Panc1 (cell line): ENCODE measurements at regions not wholly inside any gene's neighbourhood (a gene's known extent, or its start where the extent isn't known, plus 50 kb on each side); places are given as distances from the start of the nearest gene placed in this dataset.

Experiments
- ATAC-seq: fragments of 200-7000 bp; cut with Tn5 transposase; 2 replicates; pipeline ENCODE4 v1.9.1; 2020; ENCODE audit warnings: mild to moderate bottlenecking, moderate library complexity
- BruUV-seq: library from RNA; stranded (reverse); fragments of 400-500 nt; replicated peaks from 2 replicates; lab custom pipeline; 2021; lab: Mats Ljungman, UMichigan
- CTCF ChIA-PET: fragments of 300-600 bp; sonication (Branson Sonifier 250); formaldehyde crosslinking; loops from one replicate; lab custom pipeline; 2022; ENCODE audit warnings: antibody characterized with exemption; lab: Charles Lee
- POLR2A ChIA-PET: fragments of 300-600 bp; sonication (Branson Sonifier 250); formaldehyde crosslinking; loops from one replicate; lab custom pipeline; 2022; ENCODE audit warnings: antibody characterized with exemption; lab: Charles Lee
- DNase-seq: peaks from one replicate; pipeline ENCODE4 v3.0.0-alpha.2; 2010; ENCODE audit warnings: low read depth, low spot score
- H3K27ac ChIP-seq: 2 replicates; pipeline ENCODE4 v1.5.1; 2011; ENCODE audit warnings: mild to moderate bottlenecking, low read length, inconsistent platforms
- H3K27me3 ChIP-seq: fragments of 200-500 bp; sonication (Bioruptor generic); 2 replicates; pipeline ENCODE4 v1.6.0; 2014; ENCODE audit warnings: low read length, inconsistent platforms; ENCODE audit not compliant: control insufficient read depth, insufficient read depth
- H3K36me3 ChIP-seq: fragments of 200-500 bp; sonication (Bioruptor generic); 2 replicates; pipeline ENCODE4 v1.5.1; 2014; ENCODE audit warnings: inconsistent platforms, mild to moderate bottlenecking, low read length, moderate library complexity; ENCODE audit not compliant: control insufficient read depth, insufficient read depth
- H3K4me1 ChIP-seq: 2 replicates; pipeline ENCODE4 v1.5.1; 2011; ENCODE audit warnings: inconsistent platforms, mild to moderate bottlenecking, low read length, moderate library complexity; ENCODE audit not compliant: control insufficient read depth, insufficient read depth
- H3K4me3 ChIP-seq, 2 experiments: 2 replicates each; pipeline ENCODE4 v1.5.1; 2011 to 2012; ENCODE audit warnings: low read depth in 2 of 2, low read length in 2 of 2, mild to moderate bottlenecking in 2 of 2, inconsistent platforms in 1 of 2, moderate library complexity in 1 of 2
- H3K9me3 ChIP-seq: fragments of 200-500 bp; sonication (Bioruptor generic); 2 replicates; pipeline ENCODE4 v1.5.1; 2014; ENCODE audit warnings: low read depth, mild to moderate bottlenecking, inconsistent platforms, low read length, moderate library complexity; ENCODE audit not compliant: control insufficient read depth, insufficient read depth
- CTCF ChIP-seq: fragments of 450-650 bp; IDR thresholded peaks from 2 replicates; pipeline ENCODE4 v1.5.1; 2017; ENCODE audit warnings: mild to moderate bottlenecking
- REST ChIP-seq, 2 experiments: IDR thresholded peaks; 2 replicates each; pipeline ENCODE4 v1.6.1; 2011 to 2012; ENCODE audit warnings: low read depth in 2 of 2, control low read depth in 1 of 2, low read length in 1 of 2, mild to moderate bottlenecking in 1 of 2, moderate library complexity in 1 of 2; ENCODE audit not compliant: insufficient read depth in 1 of 2
- SIN3A ChIP-seq: IDR thresholded peaks from 2 replicates; pipeline ENCODE4 v1.6.1; 2012; ENCODE audit warnings: low read depth, mild to moderate bottlenecking, low read length, moderate library complexity, borderline replicate concordance; ENCODE audit not compliant: insufficient read depth
- in situ Hi-C: cut with HindIII; loops from 2 replicates; pipeline ENCODE4 v1.10.0; 2016; ENCODE audit warnings: low sequenced_read_pairs, low pct_unique_long_range_greater_than_20kb
- intact Hi-C: fragments of 100-400 bp; cut with micrococcal nuclease; formaldehyde crosslinking; loops from one replicate; pipeline ENCODE4 v1.10.0; 2022; ENCODE audit not compliant: unreplicated experiment

DNA sequence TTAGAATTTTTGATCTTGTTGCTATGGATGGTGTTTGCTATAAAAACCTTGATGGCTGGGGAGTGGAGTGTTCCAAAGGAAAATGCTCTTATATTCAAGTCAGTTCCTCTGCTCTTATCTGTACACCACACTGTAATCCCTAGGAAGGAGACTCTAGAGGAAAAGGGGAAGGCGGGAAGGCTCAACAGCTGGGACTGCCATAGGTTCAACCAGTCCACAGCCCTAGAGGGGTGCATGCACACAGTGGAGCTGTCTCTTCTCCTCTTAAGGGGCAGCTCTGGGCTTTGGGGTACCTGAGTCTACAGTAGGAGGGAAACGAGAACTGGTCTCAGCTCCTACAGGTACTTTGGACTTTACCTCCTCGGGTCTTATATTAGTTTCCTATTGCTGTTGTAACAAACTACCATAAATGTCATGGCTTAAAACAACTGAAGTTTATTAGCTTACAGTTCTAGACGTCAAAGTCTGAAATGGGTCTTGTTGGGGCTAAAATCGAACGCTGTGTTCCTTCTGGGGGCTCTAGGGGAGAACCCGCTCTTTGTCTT, 77.2 kb upstream of the ZBED5 start:
- CTCF ChIA-PET = interaction anchor here (0.6 to 1.9 kb wide), 7 partner anchors 76 to 866 kb away, joined by 3 to 30 read pairs (median 10); partner anchors contain the start of gene EIF4G2
- DNase-seq (no peak), ATAC-seq (no peak)
- in situ Hi-C loops (no loop called here), intact Hi-C loops (no loop called here)
- Histone ChIP-seq H3K27me3 (no peaks in the 10 kb centered on the region), H3K36me3 (no peaks in the 10 kb centered on the region), H3K4me1 (peaks cover 27% of the 10 kb centered on the region), H3K9me3 (no peaks in the 10 kb centered on the region), H3K27ac (peak overlapping the region; percentile 93), H3K4me3 (no peak overlapping the region)
- POLR2A ChIA-PET = interaction anchor here (1.7 kb wide), 1 partner anchor 126 kb away, joined by 13 read pairs; the partner anchor contains the start of gene EIF4G2
- BruUV-seq = no TSS peak
- TF ChIP-seq REST (IDR thresholded peaks at IDR 0.05; ENCODE audit: insufficient read depth in 1 of 2, low read depth in 2 of 2, low read length in 1 of 2) = no peak
- TF ChIP-seq SIN3A = no peak

DNA sequence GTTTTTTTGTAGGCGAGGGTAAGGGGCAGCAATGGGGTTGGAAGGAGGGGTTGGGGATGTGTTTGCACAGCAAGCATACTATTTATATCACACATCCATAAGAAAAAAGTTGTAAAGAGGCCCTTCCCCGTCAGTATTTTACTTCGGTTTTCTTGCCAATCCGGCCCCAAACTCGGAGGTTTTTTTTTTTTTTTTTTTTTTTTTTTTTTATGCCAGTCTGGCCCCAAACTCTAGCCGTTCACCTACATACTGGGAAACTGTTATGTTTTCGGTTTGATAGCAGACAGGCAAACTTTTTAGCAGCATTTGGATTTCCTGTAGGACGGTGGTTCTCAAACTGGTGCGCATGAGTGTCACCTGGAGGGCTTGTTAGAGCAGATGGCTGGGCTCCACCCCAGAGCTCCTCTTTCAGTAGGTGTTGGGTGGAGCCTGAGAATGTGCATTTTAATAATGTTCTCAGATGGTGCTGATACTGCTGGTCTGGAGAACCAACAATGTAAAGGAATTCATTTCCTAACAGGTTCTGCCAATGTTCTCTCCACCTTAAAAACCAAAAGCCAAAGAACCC, 76.5 kb upstream of the ZBED5 start:
- ATAC-seq (no peak), DNase-seq (no peak)
- TF ChIP-seq CTCF (no peak), SIN3A (0 out of 2 replicates have a peak, but pooled peaks have one; percentile 39)
- no peaks in the 10 kb centered on the region for H3K36me3 ChIP-seq
- BruUV-seq = no TSS peak
- peak overlapping the region; percentile 93 for H3K27ac ChIP-seq
- ChIA-PET POLR2A (interaction anchor here (1.1 to 1.7 kb wide), 2 partner anchors 34 to 125 kb away, joined by 4 to 13 read pairs; partner anchors contain the start of gene EIF4G2), CTCF (interaction anchor here (0.5 to 1.9 kb wide), 27 partner anchors 9 to 853 kb away, joined by 3 to 30 read pairs (median 5); partner anchors contain the start of genes EIF4G2 and ZBED5)
- H3K27me3 ChIP-seq = no peaks in the 10 kb centered on the region
- peak overlapping the region; percentile 57 to 75 for H3K4me3 ChIP-seq
- H3K9me3 ChIP-seq = no peaks in the 10 kb centered on the region
- H3K4me1 ChIP-seq = peaks cover 33% of the 10 kb centered on the region
- intact Hi-C loops = loop anchor here (5.0 kb wide), 1 partner anchor 853 kb away; no protein-coding TSS in a partner anchor
- in situ Hi-C loops = no loop called here
